Lower leg skin (tissue), 4 donors: ENCODE measurements at regions not wholly inside any gene's neighbourhood (a gene's known extent, or its start where the extent isn't known, plus 50 kb on each side); places are given as distances from the start of the nearest gene placed in this dataset.

Source experiments
- DNase-seq, 2 donors: peaks; one replicate each; pipeline ENCODE4 v3.0.0-alpha.2; 2019; ENCODE audit warnings: low spot score in 2 of 2
- H3K4me3 ChIP-seq: fragments of 200-600 bp; sonication (generic); 2 replicates; pipeline ENCODE4 v1.5.1; 2017; ENCODE audit warnings: mild to moderate bottlenecking, low read depth; ENCODE audit not compliant: poor library complexity, severe bottlenecking
- POLR2A ChIP-seq, 2 donors: fragments of 450-650 bp; IDR thresholded peaks; one replicate each; pipeline ENCODE4 v1.6.1; 2016 to 2017; ENCODE audit warnings: antibody characterized with exemption in 2 of 2, mild to moderate bottlenecking in 1 of 2, moderate library complexity in 1 of 2
- WGBS, 2 donors: methylation state at CpG; one replicate each; pipeline ENCODE4 v1.1.5; 2018; 5-methylcytosine and 5-hydroxymethylcytosine counted together
- intact Hi-C: fragments of 100-400 bp; cut with DNase I; formaldehyde crosslinking; loops from one replicate; pipeline ENCODE4 v1.15.0; 2023; ENCODE audit warnings: low total_unique reads
- TF ChIP-seq, protein P1 (sequence below), 3 donors: fragments of 450-650 bp; IDR thresholded peaks; one replicate each; pipeline ENCODE4 v1.5.1; 2016; ENCODE audit warnings: antibody characterized with exemption in 3 of 3, mild to moderate bottlenecking in 3 of 3, moderate library complexity in 2 of 3

DNA sequence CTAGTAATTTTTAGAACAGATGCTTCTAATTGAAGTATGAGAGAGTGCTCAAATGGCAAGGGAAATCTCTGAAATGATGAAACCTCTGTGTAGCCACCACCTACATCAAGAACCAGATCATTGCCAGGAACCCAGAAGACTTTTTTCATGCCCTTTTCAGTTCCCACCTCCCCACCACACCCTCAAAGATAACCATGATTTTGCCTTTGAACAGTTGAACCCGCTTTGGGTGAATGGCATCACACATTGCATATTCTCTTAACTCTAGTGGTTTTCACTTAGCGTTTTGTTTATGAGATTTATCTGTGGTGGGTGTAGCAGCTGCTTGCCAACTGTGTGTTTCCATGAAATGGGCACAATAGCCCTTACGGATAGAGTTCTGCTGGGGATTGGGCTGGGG is 142.9 kb upstream of the HDAC4 start:
- no peak overlapping the region for H3K4me3 ChIP-seq
- intact Hi-C loops = no loop called here
- 75 to 79% methylated on average over 3 of the region's 3 CpGs for WGBS, 2 donors
- TF ChIP-seq, protein P1, sequence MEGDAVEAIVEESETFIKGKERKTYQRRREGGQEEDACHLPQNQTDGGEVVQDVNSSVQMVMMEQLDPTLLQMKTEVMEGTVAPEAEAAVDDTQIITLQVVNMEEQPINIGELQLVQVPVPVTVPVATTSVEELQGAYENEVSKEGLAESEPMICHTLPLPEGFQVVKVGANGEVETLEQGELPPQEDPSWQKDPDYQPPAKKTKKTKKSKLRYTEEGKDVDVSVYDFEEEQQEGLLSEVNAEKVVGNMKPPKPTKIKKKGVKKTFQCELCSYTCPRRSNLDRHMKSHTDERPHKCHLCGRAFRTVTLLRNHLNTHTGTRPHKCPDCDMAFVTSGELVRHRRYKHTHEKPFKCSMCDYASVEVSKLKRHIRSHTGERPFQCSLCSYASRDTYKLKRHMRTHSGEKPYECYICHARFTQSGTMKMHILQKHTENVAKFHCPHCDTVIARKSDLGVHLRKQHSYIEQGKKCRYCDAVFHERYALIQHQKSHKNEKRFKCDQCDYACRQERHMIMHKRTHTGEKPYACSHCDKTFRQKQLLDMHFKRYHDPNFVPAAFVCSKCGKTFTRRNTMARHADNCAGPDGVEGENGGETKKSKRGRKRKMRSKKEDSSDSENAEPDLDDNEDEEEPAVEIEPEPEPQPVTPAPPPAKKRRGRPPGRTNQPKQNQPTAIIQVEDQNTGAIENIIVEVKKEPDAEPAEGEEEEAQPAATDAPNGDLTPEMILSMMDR (IDR thresholded peaks at IDR 0.05) = no peak
- no peak for TF ChIP-seq POLR2A (IDR thresholded peaks at IDR 0.05)
- DNase-seq = no peak

DNA sequence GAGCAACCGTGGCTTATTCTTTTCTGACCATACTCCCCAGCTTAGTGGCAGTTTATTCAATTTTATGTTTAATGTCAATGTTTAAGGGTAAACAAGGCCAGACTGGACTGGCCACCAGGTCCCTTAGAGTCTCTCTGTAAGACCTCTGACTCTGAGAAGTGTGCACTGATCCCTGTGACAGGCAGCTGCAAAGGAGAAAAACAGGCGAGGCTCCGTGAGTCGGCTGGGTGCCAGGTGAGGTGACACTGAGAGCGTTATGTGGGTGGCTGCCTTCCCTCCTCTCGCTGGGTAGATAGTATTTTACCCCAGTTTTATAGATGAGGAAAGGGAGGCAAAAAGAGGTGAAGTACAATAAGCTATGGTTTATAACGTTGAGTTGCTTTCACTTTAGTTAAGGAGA is 139.4 kb upstream of the HDAC4 start:
- TF ChIP-seq POLR2A (IDR thresholded peaks at IDR 0.05) = no peak
- no peak for DNase-seq
- no peak overlapping the region for H3K4me3 ChIP-seq
- intact Hi-C loops = no loop called here
- 48 to 57% methylated on average over 7 of the region's 7 CpGs for WGBS, 2 donors

DNA sequence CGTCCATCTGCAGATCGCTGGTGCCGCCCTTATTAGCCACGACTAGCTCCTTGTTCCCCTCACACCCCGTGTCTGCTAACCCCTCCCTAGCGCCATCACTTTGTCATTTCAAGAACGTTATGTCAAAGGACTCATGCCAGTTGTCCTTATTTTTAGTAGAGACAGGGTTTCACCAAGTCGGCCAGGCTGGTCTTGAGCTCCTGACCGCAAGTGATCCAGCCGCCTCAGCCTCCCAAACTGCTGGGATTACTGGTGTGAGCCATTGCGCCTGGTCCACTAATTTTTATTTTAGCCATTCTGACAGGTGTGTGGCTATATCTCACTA is 138.9 kb upstream of the HDAC4 start:
- WGBS, 2 donors = 89 to 90% methylated on average over 10 of the region's 11 CpGs
- intact Hi-C loops = no loop called here
- H3K4me3 ChIP-seq = no peak overlapping the region
- TF ChIP-seq, protein P1 (IDR thresholded peaks at IDR 0.05) = no peak
- TF ChIP-seq POLR2A (IDR thresholded peaks at IDR 0.05) = no peak
- DNase-seq = no peak

DNA sequence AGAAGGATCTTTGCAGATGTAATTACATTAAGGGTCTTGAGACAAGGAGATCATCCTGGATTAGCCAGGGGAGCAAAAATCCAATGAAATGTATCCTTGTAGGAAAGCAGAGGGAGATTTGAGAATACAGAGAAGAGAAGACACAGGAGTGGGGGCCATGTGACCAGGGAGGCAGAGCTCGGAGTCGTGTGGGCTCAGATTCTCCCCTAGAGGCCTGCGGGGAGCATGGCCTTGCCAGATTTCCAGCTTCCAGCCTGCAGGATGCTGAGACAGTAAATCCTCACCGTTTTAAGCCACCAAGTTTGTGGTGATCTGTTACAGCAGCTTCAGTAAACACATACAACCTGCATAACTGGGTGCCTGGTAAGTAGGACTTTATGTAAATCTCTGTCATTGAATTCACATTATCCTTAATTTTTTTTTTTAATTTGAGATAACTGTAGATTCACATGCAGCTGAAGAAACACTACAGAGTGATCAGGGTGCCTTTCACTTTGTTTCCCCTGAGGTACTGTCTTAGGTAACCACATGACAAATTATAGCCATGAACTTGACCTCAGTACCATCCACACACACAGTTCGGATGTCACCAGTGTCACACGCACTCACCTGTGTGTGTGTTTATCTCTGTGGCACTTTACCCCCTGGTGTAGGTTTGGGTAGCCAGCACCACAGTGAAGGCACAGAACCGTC is 138.4 kb upstream of the HDAC4 start:
- H3K4me3 ChIP-seq = no peak overlapping the region
- TF ChIP-seq, protein P1 (IDR thresholded peaks at IDR 0.05) = no peak
- TF ChIP-seq POLR2A (IDR thresholded peaks at IDR 0.05) = no peak
- DNase-seq = no peak
- intact Hi-C loops = no loop called here
- 64 to 75% methylated on average over 7 of the region's 7 CpGs for WGBS, 2 donors

DNA sequence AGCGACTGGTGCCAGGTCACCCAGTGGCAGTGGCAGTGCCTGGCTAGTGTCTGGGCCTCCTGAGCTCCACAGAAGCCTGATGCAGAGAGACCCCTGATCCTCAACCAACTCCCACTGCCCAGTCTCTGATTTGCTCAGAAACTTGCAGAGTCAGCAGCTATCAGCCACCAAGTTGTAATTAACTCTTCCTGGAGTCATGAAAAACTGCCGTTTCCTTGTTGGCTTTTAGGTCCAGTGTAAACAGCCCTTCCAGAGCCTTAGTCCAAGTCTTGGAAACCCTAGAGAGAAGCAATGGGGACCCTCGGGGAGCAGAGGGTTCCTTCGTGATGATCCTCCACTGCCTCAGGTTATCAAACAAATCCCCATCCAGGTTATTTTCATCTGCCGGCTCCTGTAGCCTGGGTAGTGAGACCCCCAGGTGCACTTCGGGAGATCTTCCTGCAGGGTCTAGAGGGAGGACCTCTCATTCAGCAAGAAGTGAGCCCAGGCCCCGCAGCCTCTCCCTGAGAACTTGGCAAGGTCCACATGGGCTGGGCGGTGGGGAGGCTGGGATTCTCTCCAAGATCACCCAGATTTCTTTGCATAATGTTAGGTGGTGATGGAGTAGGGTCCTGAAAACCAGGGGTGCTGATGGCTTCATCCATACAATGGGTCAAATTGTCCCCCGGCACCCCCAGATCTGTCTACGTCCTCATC is 137.7 kb upstream of the HDAC4 start:
- 79 to 85% methylated on average over 10 of the region's 10 CpGs for WGBS, 2 donors

DNA sequence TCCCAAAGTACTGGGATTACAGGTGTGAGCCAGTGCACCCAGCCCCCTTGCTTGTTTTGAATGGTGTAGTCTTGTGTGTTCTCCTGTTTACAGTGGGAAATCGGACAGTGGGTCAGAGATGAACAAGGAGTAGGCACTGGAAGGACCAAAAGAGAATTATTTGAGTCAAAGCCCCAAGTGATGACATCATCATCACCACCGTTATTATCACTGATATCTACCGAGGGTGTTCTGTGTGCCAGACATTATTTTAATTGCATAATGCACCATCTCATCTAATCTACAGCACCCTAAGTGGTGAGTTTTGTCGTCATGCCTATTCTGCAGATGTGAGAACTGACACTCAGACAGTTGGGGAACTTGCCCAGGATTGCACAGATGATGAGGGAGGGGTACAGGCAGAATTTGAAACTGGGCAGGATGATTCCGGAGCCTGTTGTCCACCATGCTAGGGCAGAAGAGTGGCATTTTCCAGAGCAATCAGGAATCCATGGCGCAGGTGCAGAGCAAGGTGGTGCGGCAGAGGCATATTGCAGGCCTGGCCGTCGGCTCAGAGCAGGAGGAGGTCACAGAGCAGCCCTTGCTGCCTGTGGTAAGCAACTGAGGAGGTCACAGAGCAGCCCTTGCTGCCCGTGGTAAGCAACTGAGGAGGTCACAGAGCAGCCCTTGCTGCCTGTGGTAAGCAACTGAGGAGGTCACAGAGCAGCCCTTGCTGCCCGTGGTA is 137.0 kb upstream of the HDAC4 start:
- intact Hi-C loops = no loop called here
- no peak for DNase-seq
- WGBS, 2 donors = 75 to 78% methylated on average over 11 of the region's 11 CpGs
- TF ChIP-seq POLR2A (IDR thresholded peaks at IDR 0.05) = no peak
- TF ChIP-seq, protein P1 (IDR thresholded peaks at IDR 0.05) = no peak
- H3K4me3 ChIP-seq = no peak overlapping the region

More for the DNA sequence above, 137.7 kb upstream of the HDAC4 start:
- TF ChIP-seq POLR2A (IDR thresholded peaks at IDR 0.05) = no peak
- TF ChIP-seq, protein P1 (IDR thresholded peaks at IDR 0.05) = no peak
- no peak for DNase-seq
- H3K4me3 ChIP-seq = no peak overlapping the region
- intact Hi-C loops = no loop called here
